ENCODE measurements at regions not wholly inside any gene's neighbourhood (a gene's known extent, or its start where the extent isn't known, plus 50 kb on each side); places are given as distances from the start of the nearest gene placed in this dataset.
A peak's percentile ranks its signal among the peaks of the same experiment; 100 is the strongest.
"Not testable (repeated sequence)": the region's sequence is repeated elsewhere in the genome, so short reads cannot be mapped to it uniquely, and the experiment has no call there.

DNA sequence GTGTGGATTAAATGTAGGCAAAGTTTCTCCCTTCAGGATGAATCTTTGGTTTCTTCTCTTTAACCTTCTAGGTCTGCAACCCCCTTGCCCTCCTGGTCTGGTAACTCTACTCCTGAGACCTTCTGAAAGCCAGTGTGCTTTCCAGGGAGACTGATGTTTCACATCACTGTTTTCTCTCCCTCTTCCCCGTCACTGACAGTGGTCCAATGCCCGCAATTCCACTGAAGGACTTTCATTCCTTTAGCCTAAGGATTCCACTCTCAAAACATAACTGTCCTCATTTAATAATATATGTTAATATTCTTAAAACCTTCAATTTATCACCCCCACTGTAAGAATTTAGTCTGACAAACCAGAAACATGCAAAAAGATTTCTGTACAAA, 101.5 kb upstream of the CPNE4 start:
- BruUV-seq (replicated peaks) = no TSS peak
- TF ChIP-seq TCF7L2 (IDR thresholded peaks at IDR 0.05; ENCODE audit: low read depth, low read length) = no peak
- no peak for DNase-seq (ENCODE audit: low read depth, low spot score)
- H3K4me1 ChIP-seq (ENCODE audit: control insufficient read depth, insufficient read depth, low read length) = no peaks in the 10 kb centered on the region
- H3K36me3 ChIP-seq (ENCODE audit: control insufficient read depth, insufficient read depth, low read length) = no peaks in the 10 kb centered on the region
- in situ Hi-C loops (cut with HindIII; ENCODE audit: low pct_unique_long_range_greater_than_20kb, low sequenced_read_pairs) = no loop called here
- no peaks in the 10 kb centered on the region for H3K27me3 ChIP-seq (ENCODE audit: control insufficient read depth, insufficient read depth, low read length)
- peaks cover 7% of the 10 kb centered on the region; the same call in 1 of the 2 replicates for H3K9me3 ChIP-seq (ENCODE audit: control insufficient read depth, insufficient read depth, low read depth, low read length)
- CTCF ChIA-PET = no interaction called here
- POLR2A ChIA-PET = interaction anchor here (0.5 kb wide), 1 partner anchor 293 kb away, joined by 3 read pairs; no protein-coding TSS in a partner anchor
- H3K4me3 ChIP-seq (ENCODE audit: low read depth in 2 of 2, low read length in 2 of 2) = no peak overlapping the region; a peak in 1 of 4 replicates
- intact Hi-C loops (cut with micrococcal nuclease; ENCODE audit: unreplicated experiment) = no loop called here
- peak; percentile 65 for ATAC-seq
- H3K27ac ChIP-seq (ENCODE audit: low read length) = no peak overlapping the region; the same call in 1 of the 2 replicates

- BruUV-seq (replicated peaks); H3K4me3 ChIP-seq (ENCODE audit: low read depth in 2 of 2, low read length in 2 of 2); H3K36me3 ChIP-seq (ENCODE audit: control insufficient read depth, insufficient read depth, low read length); H3K27me3 ChIP-seq (ENCODE audit: control insufficient read depth, insufficient read depth, low read length); ATAC-seq; intact Hi-C loops (cut with micrococcal nuclease; ENCODE audit: unreplicated experiment); H3K9me3 ChIP-seq (ENCODE audit: control insufficient read depth, insufficient read depth, low read depth, low read length); H3K4me1 ChIP-seq (ENCODE audit: control insufficient read depth, insufficient read depth, low read length); DNase-seq (ENCODE audit: low read depth, low spot score); in situ Hi-C loops (cut with HindIII; ENCODE audit: low pct_unique_long_range_greater_than_20kb, low sequenced_read_pairs); H3K27ac ChIP-seq (ENCODE audit: low read length); POLR2A ChIA-PET; CTCF ChIA-PET: not testable (repeated sequence)
Observed at GRCh38 chr3:132136902-132137301, 102.1 kb upstream of the CPNE4 start.

DNA sequence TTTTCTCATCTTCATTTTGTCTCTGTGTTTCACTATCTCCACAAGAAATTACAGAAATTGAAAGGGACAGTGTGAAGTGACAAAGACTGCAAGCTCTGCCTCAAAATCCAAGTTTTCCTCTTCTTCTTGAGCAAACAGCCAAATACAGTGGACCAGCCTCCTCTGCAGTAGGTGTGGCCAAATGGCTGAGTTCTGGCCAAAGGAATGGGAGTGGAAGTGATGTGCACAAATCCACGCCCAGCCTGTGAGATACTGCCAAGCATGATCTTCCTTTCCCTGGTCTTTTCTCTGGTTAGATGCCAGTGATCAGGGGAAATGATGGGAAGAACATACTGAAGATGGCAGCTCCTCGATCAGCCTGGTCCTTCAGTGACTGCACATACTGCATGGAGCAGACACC, 111.0 kb upstream of the CPNE4 start:
- H3K4me1 ChIP-seq (ENCODE audit: control insufficient read depth, insufficient read depth, low read length) = no peaks in the 10 kb centered on the region
- ChIA-PET POLR2A (no interaction called here), CTCF (no interaction called here)
- TF ChIP-seq, protein P1, sequence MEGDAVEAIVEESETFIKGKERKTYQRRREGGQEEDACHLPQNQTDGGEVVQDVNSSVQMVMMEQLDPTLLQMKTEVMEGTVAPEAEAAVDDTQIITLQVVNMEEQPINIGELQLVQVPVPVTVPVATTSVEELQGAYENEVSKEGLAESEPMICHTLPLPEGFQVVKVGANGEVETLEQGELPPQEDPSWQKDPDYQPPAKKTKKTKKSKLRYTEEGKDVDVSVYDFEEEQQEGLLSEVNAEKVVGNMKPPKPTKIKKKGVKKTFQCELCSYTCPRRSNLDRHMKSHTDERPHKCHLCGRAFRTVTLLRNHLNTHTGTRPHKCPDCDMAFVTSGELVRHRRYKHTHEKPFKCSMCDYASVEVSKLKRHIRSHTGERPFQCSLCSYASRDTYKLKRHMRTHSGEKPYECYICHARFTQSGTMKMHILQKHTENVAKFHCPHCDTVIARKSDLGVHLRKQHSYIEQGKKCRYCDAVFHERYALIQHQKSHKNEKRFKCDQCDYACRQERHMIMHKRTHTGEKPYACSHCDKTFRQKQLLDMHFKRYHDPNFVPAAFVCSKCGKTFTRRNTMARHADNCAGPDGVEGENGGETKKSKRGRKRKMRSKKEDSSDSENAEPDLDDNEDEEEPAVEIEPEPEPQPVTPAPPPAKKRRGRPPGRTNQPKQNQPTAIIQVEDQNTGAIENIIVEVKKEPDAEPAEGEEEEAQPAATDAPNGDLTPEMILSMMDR (IDR thresholded peaks at IDR 0.05) = no peak
- TF ChIP-seq REST (IDR thresholded peaks at IDR 0.05; ENCODE audit: insufficient read depth in 1 of 2, low read depth in 2 of 2, low read length in 1 of 2) = no peak
- TF ChIP-seq SIN3A (IDR thresholded peaks at IDR 0.05; ENCODE audit: borderline replicate concordance, insufficient read depth, low read depth, low read length) = no peak
- no peak for TF ChIP-seq TCF7L2 (IDR thresholded peaks at IDR 0.05; ENCODE audit: low read depth, low read length)
- no peak for TF ChIP-seq POLR2AphosphoS5 (IDR thresholded peaks at IDR 0.05; ENCODE audit: low read depth, low read length)
- no TSS peak for BruUV-seq (replicated peaks)
- intact Hi-C loops (cut with micrococcal nuclease; ENCODE audit: unreplicated experiment) = no loop called here
- peaks cover 2% of the 10 kb centered on the region; the same call in 1 of the 2 replicates for H3K9me3 ChIP-seq (ENCODE audit: control insufficient read depth, insufficient read depth, low read depth, low read length)
- in situ Hi-C loops (cut with HindIII; ENCODE audit: low pct_unique_long_range_greater_than_20kb, low sequenced_read_pairs) = no loop called here
- H3K36me3 ChIP-seq (ENCODE audit: control insufficient read depth, insufficient read depth, low read length) = no peaks in the 10 kb centered on the region
- no peak for DNase-seq (ENCODE audit: low read depth, low spot score)
- no peak overlapping the region for H3K27ac ChIP-seq (ENCODE audit: low read length)
- H3K27me3 ChIP-seq (ENCODE audit: control insufficient read depth, insufficient read depth, low read length) = no peaks in the 10 kb centered on the region
- no peak for ATAC-seq
- no peak overlapping the region for H3K4me3 ChIP-seq (ENCODE audit: low read depth in 2 of 2, low read length in 2 of 2)

Data from Panc1 (cell line).